Tibial artery (tissue), 4 donors: ENCODE measurements at regions not wholly inside any gene's neighbourhood (a gene's known extent, or its start where the extent isn't known, plus 50 kb on each side); places are given as distances from the start of the nearest gene placed in this dataset.

Experiments used
- DNase-seq, 2 donors: peaks; one replicate each; pipeline ENCODE4 v3.0.0-alpha.2; 2019
- H3K27ac ChIP-seq, 2 donors: fragments of 200-600 bp; sonication (generic) in 1 of 2; 1 replicate in 1 of 2; 2 replicates in 1 of 2; pipeline ENCODE4 v1.5.1; 2018 to 2019; ENCODE audit warnings: mild to moderate bottlenecking in 1 of 2
- H3K27me3 ChIP-seq, 2 donors: fragments of 200-600 bp; sonication (generic) in 1 of 2; one replicate each; pipeline versions ENCODE4 v1.5.1 to v1.6.0; 2016 to 2019
- H3K36me3 ChIP-seq, 3 donors: fragments of 200-600 bp; sonication (generic) in 2 of 3; one replicate each; pipeline ENCODE4 v1.5.1; 2016 to 2019; ENCODE audit warnings: mild to moderate bottlenecking in 2 of 3
- H3K4me1 ChIP-seq, 4 donors: fragments of 200-600 bp; sonication (generic) in 2 of 4; 1 replicate in 3 of 4; 2 replicates in 1 of 4; pipeline ENCODE4 v1.5.1; 2016 to 2019
- H3K4me3 ChIP-seq, 2 donors: fragments of 200-600 bp; sonication (generic) in 1 of 2; 1 replicate in 1 of 2; 2 replicates in 1 of 2; pipeline ENCODE4 v1.5.1; 2018 to 2019; ENCODE audit warnings: mild to moderate bottlenecking in 2 of 2
- H3K9me3 ChIP-seq, 3 donors: fragments of 200-600 bp; sonication (generic) in 1 of 3; one replicate each; pipeline ENCODE4 v1.5.1; 2016 to 2019
- CTCF ChIP-seq, 2 experiments: fragments of 200-600 bp in 1 of 2; fragments of 450-650 bp in 1 of 2; IDR thresholded peaks; one replicate each; pipeline ENCODE4 v1.5.1; 2017 to 2019; ENCODE audit warnings: antibody characterized with exemption in 2 of 2, mild to moderate bottlenecking in 1 of 2, moderate library complexity in 1 of 2
- intact Hi-C: fragments of 100-400 bp; cut with DNase I; formaldehyde crosslinking; loops from one replicate; pipeline ENCODE4 v1.15.0; 2023; ENCODE audit warnings: low total_unique reads

- Histone ChIP-seq H3K4me3 (no peak overlapping the region), H3K4me1 (peaks cover 0 to 8% (median 0%) of the 10 kb centered on the region in 4 donors), H3K27me3 (no peaks in the 10 kb centered on the region), H3K27ac (no peak overlapping the region), H3K36me3 (no peaks in the 10 kb centered on the region), H3K9me3 (no peaks in the 10 kb centered on the region)
- intact Hi-C loops: no loop called here
- TF ChIP-seq CTCF (IDR thresholded peaks at IDR 0.05): no peak
- no peak for DNase-seq
Observed at GRCh38 chr1:168861421-168862004, 132.5 kb upstream of the DPT start.

GRCh38 chr1:168863772-168864171, 134.8 kb upstream of the DPT start:
- Histone ChIP-seq H3K4me1 (peaks cover 0 to 8% (median 0%) of the 10 kb centered on the region in 4 donors), H3K27me3 (no peaks in the 10 kb centered on the region), H3K36me3 (no peaks in the 10 kb centered on the region), H3K9me3 (no peaks in the 10 kb centered on the region), H3K4me3 (no peak overlapping the region), H3K27ac (no peak overlapping the region)
- no peak for DNase-seq
- TF ChIP-seq CTCF (IDR thresholded peaks at IDR 0.05): no peak
- intact Hi-C loops: no loop called here

- intact Hi-C loops: no loop called here
- Histone ChIP-seq H3K27me3 (no peaks in the 10 kb centered on the region), H3K4me1 (peaks cover 0 to 8% (median 0%) of the 10 kb centered on the region in 4 donors), H3K36me3 (no peaks in the 10 kb centered on the region), H3K4me3 (no peak overlapping the region), H3K27ac (no peak overlapping the region), H3K9me3 (no peaks in the 10 kb centered on the region)
- DNase-seq: no peak
- no peak for TF ChIP-seq CTCF (IDR thresholded peaks at IDR 0.05)
Observed at GRCh38 chr1:168864266-168864665, 135.3 kb upstream of the DPT start.

GRCh38 chr1:168865850-168866620, 137.0 kb upstream of the DPT start:
- no peak for TF ChIP-seq CTCF (IDR thresholded peaks at IDR 0.05)
- no peak for DNase-seq
- no peaks in the 10 kb centered on the region for H3K9me3 ChIP-seq
- H3K4me3 ChIP-seq: no peak overlapping the region
- H3K4me1 ChIP-seq: peaks cover 0 to 8% (median 0%) of the 10 kb centered on the region in 4 donors
- no peaks in the 10 kb centered on the region for H3K27me3 ChIP-seq
- no peaks in the 10 kb centered on the region for H3K36me3 ChIP-seq
- H3K27ac ChIP-seq: no peak overlapping the region
- intact Hi-C loops: no loop called here

- intact Hi-C loops: no loop called here
- peaks cover 0 to 8% (median 0%) of the 10 kb centered on the region in 4 donors for H3K4me1 ChIP-seq
- no peak overlapping the region for H3K4me3 ChIP-seq
- H3K36me3 ChIP-seq: no peaks in the 10 kb centered on the region
- H3K27me3 ChIP-seq: no peaks in the 10 kb centered on the region
- H3K27ac ChIP-seq: no peak overlapping the region
- no peak for TF ChIP-seq CTCF (IDR thresholded peaks at IDR 0.05)
- H3K9me3 ChIP-seq: no peaks in the 10 kb centered on the region
- DNase-seq: no peak
Observed at GRCh38 chr1:168867941-168868634, 139.1 kb upstream of the DPT start.
